ENCODE measurements at regions not wholly inside any gene's neighbourhood (a gene's known extent, or its start where the extent isn't known, plus 50 kb on each side); places are given as distances from the start of the nearest gene placed in this dataset.

- no peak for TF ChIP-seq FOXA1 (IDR thresholded peaks at IDR 0.05)
- TF ChIP-seq SP1 (IDR thresholded peaks at IDR 0.05): no peak
- TF ChIP-seq SUZ12 (IDR thresholded peaks at IDR 0.05): no peak
- no peak for TF ChIP-seq HDGF (IDR thresholded peaks at IDR 0.05; ENCODE audit: borderline replicate concordance)
- TF ChIP-seq FOXM1 (IDR thresholded peaks at IDR 0.05; ENCODE audit: borderline replicate concordance): no peak
- no peak for TF ChIP-seq LEF1 (IDR thresholded peaks at IDR 0.05; ENCODE audit: borderline replicate concordance)
- TF ChIP-seq BHLHE40 (IDR thresholded peaks at IDR 0.05; ENCODE audit: borderline replicate concordance): no peak
- no peak for TF ChIP-seq TARDBP (IDR thresholded peaks at IDR 0.05)
- no peak for TF ChIP-seq ARNT (IDR thresholded peaks at IDR 0.05)
- no peak for TF ChIP-seq CTBP1 (IDR thresholded peaks at IDR 0.05; ENCODE audit: borderline replicate concordance)
- TF ChIP-seq PKNOX1 (IDR thresholded peaks at IDR 0.05): no peak
- TF ChIP-seq FOXK2 (IDR thresholded peaks at IDR 0.05): no peak
- TF ChIP-seq ELF4 (IDR thresholded peaks at IDR 0.05): no peak
- no peak for TF ChIP-seq ZNF384 (IDR thresholded peaks at IDR 0.05)
Observed at GRCh38 chr5:163357636-163358035, 79.8 kb upstream of the CCNG1 start.

Measured in HEK293T (cell line).